A673 (cell line): ENCODE measurements at regions not wholly inside any gene's neighbourhood (a gene's known extent, or its start where the extent isn't known, plus 50 kb on each side); places are given as distances from the start of the nearest gene placed in this dataset.
"Not testable (repeated sequence)": the region's sequence is repeated elsewhere in the genome, so short reads cannot be mapped to it uniquely, and the experiment has no call there.

Source experiments
- BruUV-seq: library from RNA; stranded (reverse); fragments of 400-500 nt; replicated peaks from 2 replicates; lab custom pipeline; 2021; lab: Mats Ljungman, UMichigan
- CTCF ChIA-PET: fragments of 300-600 bp; sonication (Branson Sonifier 250); formaldehyde crosslinking; loops from one replicate; lab custom pipeline; 2022; ENCODE audit warnings: antibody characterized with exemption; lab: Charles Lee
- POLR2A ChIA-PET: fragments of 300-600 bp; sonication (Branson Sonifier 250); formaldehyde crosslinking; loops from one replicate; lab custom pipeline; 2022; ENCODE audit warnings: antibody characterized with exemption; ENCODE audit not compliant: low non-redundant PET; lab: Charles Lee
- DNase-seq: peaks from one replicate; pipeline ENCODE4 v3.0.0-alpha.2; 2015; ENCODE audit warnings: low spot score
- H3K27ac ChIP-seq: fragments of 200-600 bp; sonication (generic); 2 replicates; pipeline ENCODE4 v1.5.1; 2016; ENCODE audit warnings: mixed run types, low read depth, mild to moderate bottlenecking, mixed read lengths, antibody characterized with exemption, low read length; ENCODE audit not compliant: poor library complexity, severe bottlenecking
- H3K27me3 ChIP-seq: fragments of 200-600 bp; sonication (generic); replicated peaks from 2 replicates; pipeline ENCODE4 v1.6.1; 2017; ENCODE audit warnings: mixed run types, low read depth, mild to moderate bottlenecking, mixed read lengths, antibody characterized with exemption, low read length; ENCODE audit not compliant: insufficient read depth, poor library complexity
- H3K36me3 ChIP-seq: fragments of 200-600 bp; sonication (generic); 2 replicates; pipeline ENCODE4 v1.6.1; 2016; ENCODE audit warnings: mixed run types, mild to moderate bottlenecking, mixed read lengths, antibody characterized with exemption, low read length; ENCODE audit not compliant: insufficient read depth, poor library complexity, severe bottlenecking
- H3K4me1 ChIP-seq: fragments of 200-600 bp; sonication (generic); 2 replicates; pipeline ENCODE4 v1.6.1; 2017; ENCODE audit warnings: mixed run types, mild to moderate bottlenecking, mixed read lengths, antibody characterized with exemption, low read length; ENCODE audit not compliant: insufficient read depth, poor library complexity, severe bottlenecking
- H3K4me3 ChIP-seq: fragments of 200-600 bp; sonication (generic); 2 replicates; pipeline ENCODE4 v1.5.1; 2016; ENCODE audit warnings: low read depth, mixed run types, mild to moderate bottlenecking, mixed read lengths, low read length; ENCODE audit not compliant: poor library complexity, severe bottlenecking
- H3K9me3 ChIP-seq: fragments of 200-600 bp; sonication (generic); 2 replicates; pipeline ENCODE4 v1.6.1; 2016; ENCODE audit warnings: mixed run types, low read depth, mild to moderate bottlenecking, mixed read lengths, antibody characterized with exemption, low read length; ENCODE audit not compliant: poor library complexity, severe bottlenecking
- CTCF ChIP-seq: fragments of 300-800, 200-600 bp; sonication (generic); conservative IDR thresholded peaks from 2 replicates; pipeline ENCODE4 v1.5.1; 2017; ENCODE audit warnings: low read depth, mild to moderate bottlenecking, antibody characterized with exemption, low read length, moderate library complexity, mixed read lengths
- EZH2 ChIP-seq: fragments of 200-600 bp; sonication (generic); IDR thresholded peaks from 2 replicates; pipeline ENCODE4 v1.6.1; 2017; ENCODE audit warnings: borderline replicate concordance, low read depth, mild to moderate bottlenecking, mixed read lengths, antibody characterized with exemption, low read length; ENCODE audit not compliant: poor library complexity, severe bottlenecking
- intact Hi-C: fragments of 100-400 bp; cut with micrococcal nuclease; formaldehyde crosslinking; loops from one replicate; pipeline ENCODE4 v1.10.0; 2022; ENCODE audit not compliant: unreplicated experiment

DNA sequence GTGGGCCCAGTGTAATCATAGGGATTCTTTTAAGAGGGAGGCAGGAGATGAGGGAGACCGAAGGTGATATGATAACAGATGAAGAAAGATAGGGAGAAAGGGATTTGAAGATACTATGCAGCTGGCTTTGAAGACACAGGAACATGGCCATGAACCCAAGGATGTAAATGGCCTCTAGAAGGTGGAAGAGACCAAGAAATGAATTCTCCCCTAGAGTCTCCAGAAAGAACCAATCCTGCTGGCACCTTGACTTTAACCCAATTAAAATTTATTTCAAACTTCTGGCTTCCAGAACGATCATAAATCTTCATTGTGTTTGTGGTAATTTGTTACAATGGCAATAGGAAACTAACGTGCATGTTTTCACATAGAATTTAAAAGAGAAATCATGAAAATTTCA, 95.0 kb upstream of the GORAB start:
- CTCF ChIA-PET, result no interaction called here

GRCh38 chr1:170445096-170445495, 86.9 kb upstream of the GORAB start:
- Histone ChIP-seq H3K27me3 (peaks cover 3% of the 10 kb centered on the region), H3K36me3 (no peaks in the 10 kb centered on the region), H3K4me1 (no peaks in the 10 kb centered on the region), H3K27ac (no peak overlapping the region), H3K4me3 (no peak overlapping the region), H3K9me3 (no peaks in the 10 kb centered on the region)
- CTCF ChIA-PET, result no interaction called here
- no TSS peak for BruUV-seq
- POLR2A ChIA-PET, result no interaction called here
- intact Hi-C loops, result no loop called here
- no peak for DNase-seq
- TF ChIP-seq CTCF (no peak), EZH2 (no peak)

More for the DNA sequence above, 95.0 kb upstream of the GORAB start:
- intact Hi-C loops, result loop anchor here (10.0 kb wide), 1 partner anchor 512 kb away; no protein-coding TSS in a partner anchor
- no TSS peak for BruUV-seq
- TF ChIP-seq EZH2 (no peak), CTCF (peak; percentile 20; the same call in 1 of the 2 replicates)
- Histone ChIP-seq H3K27me3 (no peaks in the 10 kb centered on the region), H3K9me3 (no peaks in the 10 kb centered on the region), H3K36me3 (no peaks in the 10 kb centered on the region), H3K4me1 (no peaks in the 10 kb centered on the region), H3K4me3 (no peak overlapping the region), H3K27ac (no peak overlapping the region)
- POLR2A ChIA-PET, result no interaction called here
- DNase-seq, result no peak

DNA sequence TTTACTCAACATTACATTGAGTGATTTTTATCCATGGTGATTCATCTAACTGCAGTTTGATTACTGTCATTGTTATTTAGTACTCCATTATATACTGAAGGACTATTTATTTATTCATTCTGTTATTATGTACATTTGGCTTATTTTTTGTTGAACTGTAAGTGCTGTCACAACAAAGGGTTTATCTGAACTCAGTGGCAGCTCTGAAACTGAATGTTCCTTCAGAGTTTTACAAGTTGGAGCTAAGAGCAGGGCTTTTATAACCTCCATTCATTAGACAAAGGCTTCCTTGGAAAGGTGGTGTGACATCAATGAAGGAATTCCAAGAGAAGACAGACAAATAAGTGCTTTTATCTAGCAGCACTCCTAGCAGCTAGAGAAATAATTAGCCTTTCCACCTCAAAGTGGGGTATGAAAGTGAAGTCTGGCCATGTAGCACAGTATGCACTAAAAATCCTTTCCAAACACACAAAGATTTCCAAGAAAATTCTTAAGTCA, 83.3 kb upstream of the GORAB start:
- H3K4me3 ChIP-seq, result no peak overlapping the region
- DNase-seq, result no peak
- intact Hi-C loops, result no loop called here
- no peak overlapping the region for H3K27ac ChIP-seq
- H3K4me1 ChIP-seq, result no peaks in the 10 kb centered on the region
- CTCF ChIA-PET, result no interaction called here
- POLR2A ChIA-PET, result no interaction called here
- H3K36me3 ChIP-seq, result no peaks in the 10 kb centered on the region
- no peak for TF ChIP-seq EZH2
- H3K27me3 ChIP-seq, result no peaks in the 10 kb centered on the region
- BruUV-seq, result no TSS peak
- H3K9me3 ChIP-seq, result no peaks in the 10 kb centered on the region

GRCh38 chr1:170457325-170458050, 74.5 kb upstream of the GORAB start:
- intact Hi-C loops, BruUV-seq, H3K36me3 ChIP-seq, H3K27ac ChIP-seq, POLR2A ChIA-PET, H3K27me3 ChIP-seq, CTCF ChIA-PET, H3K4me3 ChIP-seq, H3K9me3 ChIP-seq: not testable (repeated sequence)
- peak; percentile 14 for DNase-seq
- H3K4me1 ChIP-seq, result peaks cover 26% of the 10 kb centered on the region
- TF ChIP-seq CTCF, result 0 out of 2 replicates have a peak, but pooled peaks have one; percentile 24
